OCI-LY3 (cell line): ENCODE measurements at regions not wholly inside any gene's neighbourhood (a gene's known extent, or its start where the extent isn't known, plus 50 kb on each side); places are given as distances from the start of the nearest gene placed in this dataset.

ENCODE experiments used
- H2AFZ ChIP-seq: fragments of 200-600, 300-600 bp; shearing (Covaris generic); 2 replicates; pipeline ENCODE4 v1.6.0; 2014; ENCODE audit warnings: antibody characterized with exemption, low read depth, low read length
- H3K27ac ChIP-seq: fragments of 200-600, 300-600 bp; sonication (generic); 2 replicates; pipeline ENCODE4 v1.5.1; 2014; ENCODE audit warnings: mild to moderate bottlenecking, low read length, moderate library complexity, mixed read lengths
- H3K27me3 ChIP-seq: fragments of 200-600, 300-600 bp; sonication (generic); 2 replicates; pipeline ENCODE4 v1.6.1; 2014; ENCODE audit warnings: low read depth, low read length, mixed read lengths
- H3K36me3 ChIP-seq: fragments of 200-600, 300-600 bp; sonication (generic); replicated peaks from 2 replicates; pipeline ENCODE3; 2014; ENCODE audit warnings: low read depth, low read length, mixed read lengths
- H3K4me1 ChIP-seq: fragments of 300-600, 200-600 bp; sonication (generic); 2 replicates; pipeline ENCODE4 v1.6.1; 2014; ENCODE audit warnings: low read length, mixed read lengths
- H3K4me2 ChIP-seq: fragments of 200-600, 300-600 bp; sonication (generic); 2 replicates; pipeline ENCODE4 v1.6.1; 2014; ENCODE audit warnings: low read length, mixed read lengths
- H3K4me3 ChIP-seq: fragments of 300-600, 200-600 bp; sonication (generic); 2 replicates; pipeline ENCODE4 v1.5.1; 2014; ENCODE audit warnings: antibody characterized with exemption, mild to moderate bottlenecking, low read length, moderate library complexity
- H3K79me2 ChIP-seq: fragments of 300-600, 200-600 bp; shearing (Covaris generic); 2 replicates; pipeline ENCODE4 v1.6.1; 2014; ENCODE audit warnings: mild to moderate bottlenecking, low read length, mixed read lengths
- H3K9ac ChIP-seq: fragments of 300-600, 200-600 bp; shearing (Covaris generic); 2 replicates; pipeline ENCODE4 v1.6.0; 2014; ENCODE audit warnings: mild to moderate bottlenecking, low read length, moderate library complexity
- H3K9me3 ChIP-seq: fragments of 200-600, 300-600 bp; shearing (Covaris generic); 2 replicates; pipeline ENCODE4 v1.6.1; 2014; ENCODE audit warnings: low read length, mixed read lengths; ENCODE audit not compliant: insufficient read depth
- H4K20me1 ChIP-seq: fragments of 200-600, 300-600 bp; sonication (generic); 2 replicates; pipeline ENCODE4 v1.6.1; 2016; ENCODE audit warnings: low read length, mixed read lengths; ENCODE audit not compliant: insufficient read depth
- CTCF ChIP-seq: fragments of 200-600, 300-600 bp; sonication (generic); IDR thresholded peaks from 2 replicates; pipeline ENCODE4 v1.5.1; 2014; ENCODE audit warnings: antibody characterized with exemption, low read length, low read depth
- EZH2phosphoT487 ChIP-seq: fragments of 200-600 bp; shearing (Covaris generic); IDR thresholded peaks from 2 replicates; pipeline ENCODE4 v1.6.1; 2018; ENCODE audit warnings: antibody characterized with exemption, mixed run types, low read depth

- Histone ChIP-seq H3K27ac (no peak overlapping the region), H2AFZ (no peak overlapping the region), H3K36me3 (no peaks in the 10 kb centered on the region), H3K4me2 (no peak overlapping the region), H3K4me1 (peaks cover 5% of the 10 kb centered on the region; the same call in 1 of the 2 replicates), H4K20me1 (no peaks in the 10 kb centered on the region), H3K27me3 (no peaks in the 10 kb centered on the region), H3K79me2 (no peaks in the 10 kb centered on the region), H3K9me3 (no peaks in the 10 kb centered on the region), H3K4me3 (no peak overlapping the region), H3K9ac (no peak overlapping the region)
- TF ChIP-seq CTCF, result no peak
- no peak for TF ChIP-seq EZH2phosphoT487
Measured at GRCh38 chr2:228847684-228848083, 423.4 kb downstream of the PID1 start.

GRCh38 chr2:228846161-228846560, 424.9 kb downstream of the PID1 start:
- no peaks in the 10 kb centered on the region for H4K20me1 ChIP-seq
- no peak overlapping the region for H3K4me2 ChIP-seq
- H3K27ac ChIP-seq, result no peak overlapping the region
- H2AFZ ChIP-seq, result no peak overlapping the region
- H3K9me3 ChIP-seq, result no peaks in the 10 kb centered on the region
- peaks cover 5% of the 10 kb centered on the region; the same call in 1 of the 2 replicates for H3K4me1 ChIP-seq
- TF ChIP-seq CTCF (no peak), EZH2phosphoT487 (no peak)
- H3K79me2 ChIP-seq, result no peaks in the 10 kb centered on the region
- no peaks in the 10 kb centered on the region for H3K27me3 ChIP-seq
- H3K9ac ChIP-seq, result no peak overlapping the region
- no peak overlapping the region for H3K4me3 ChIP-seq
- no peaks in the 10 kb centered on the region for H3K36me3 ChIP-seq

- H3K9ac ChIP-seq, result no peak overlapping the region
- no peak for TF ChIP-seq CTCF
- TF ChIP-seq EZH2phosphoT487, result no peak
- H3K4me1 ChIP-seq, result peaks cover 5% of the 10 kb centered on the region; the same call in 1 of the 2 replicates
- H2AFZ ChIP-seq, result no peak overlapping the region
- H4K20me1 ChIP-seq, result no peaks in the 10 kb centered on the region
- H3K9me3 ChIP-seq, result no peaks in the 10 kb centered on the region
- H3K4me3 ChIP-seq, result no peak overlapping the region
- no peaks in the 10 kb centered on the region for H3K36me3 ChIP-seq
- H3K4me2 ChIP-seq, result no peak overlapping the region
- H3K27me3 ChIP-seq, result no peaks in the 10 kb centered on the region
- no peaks in the 10 kb centered on the region for H3K79me2 ChIP-seq
- H3K27ac ChIP-seq, result no peak overlapping the region
Measured at GRCh38 chr2:228845162-228845925, 425.7 kb downstream of the PID1 start.

GRCh38 chr2:228841877-228842276, 429.2 kb downstream of the PID1 start:
- TF ChIP-seq CTCF (no peak), EZH2phosphoT487 (no peak)
- Histone ChIP-seq H3K4me3 (no peak overlapping the region), H3K36me3 (no peaks in the 10 kb centered on the region), H3K27me3 (no peaks in the 10 kb centered on the region), H2AFZ (no peak overlapping the region), H4K20me1 (no peaks in the 10 kb centered on the region), H3K4me1 (no peaks in the 10 kb centered on the region), H3K4me2 (no peak overlapping the region), H3K79me2 (no peaks in the 10 kb centered on the region), H3K9me3 (no peaks in the 10 kb centered on the region), H3K27ac (no peak overlapping the region), H3K9ac (no peak overlapping the region)
